ENCODE measurements at regions not wholly inside any gene's neighbourhood (a gene's known extent, or its start where the extent isn't known, plus 50 kb on each side); places are given as distances from the start of the nearest gene placed in this dataset.

- Histone ChIP-seq H3K4me1 (no peaks in the 10 kb centered on the region), H3K4me3 (no peak overlapping the region), H3K9me3 (peaks cover 0 to 29% (median 7%) of the 10 kb centered on the region in 4 donors), H3K27me3 (no peaks in the 10 kb centered on the region), H3K36me3 (no peaks in the 10 kb centered on the region), H3K27ac (no peak overlapping the region)
- no peak for DNase-seq (ENCODE audit: low spot score in 2 of 2)
- TF ChIP-seq POLR2A (IDR thresholded peaks at IDR 0.05): no peak
These were observed 50.3 kb upstream of the ME3 start for GRCh38 chr11:86722748-86723147.
